GM23248 (cell line): ENCODE measurements at regions not wholly inside any gene's neighbourhood (a gene's known extent, or its start where the extent isn't known, plus 50 kb on each side); places are given as distances from the start of the nearest gene placed in this dataset.

Source experiments
- EZH2 ChIP-seq: fragments of 200-600 bp; sonication (generic); IDR thresholded peaks from 2 replicates; pipeline ENCODE4 v1.6.1; 2018; ENCODE audit warnings: antibody characterized with exemption, mild to moderate bottlenecking; ENCODE audit not compliant: insufficient read depth, poor library complexity, severe bottlenecking
- EZH2phosphoT487 ChIP-seq: fragments of 200-600 bp; sonication (generic); IDR thresholded peaks from 2 replicates; pipeline ENCODE4 v1.6.1; 2018; ENCODE audit warnings: antibody characterized with exemption, moderate library complexity, mild to moderate bottlenecking, low read depth; ENCODE audit not compliant: insufficient read depth

DNA sequence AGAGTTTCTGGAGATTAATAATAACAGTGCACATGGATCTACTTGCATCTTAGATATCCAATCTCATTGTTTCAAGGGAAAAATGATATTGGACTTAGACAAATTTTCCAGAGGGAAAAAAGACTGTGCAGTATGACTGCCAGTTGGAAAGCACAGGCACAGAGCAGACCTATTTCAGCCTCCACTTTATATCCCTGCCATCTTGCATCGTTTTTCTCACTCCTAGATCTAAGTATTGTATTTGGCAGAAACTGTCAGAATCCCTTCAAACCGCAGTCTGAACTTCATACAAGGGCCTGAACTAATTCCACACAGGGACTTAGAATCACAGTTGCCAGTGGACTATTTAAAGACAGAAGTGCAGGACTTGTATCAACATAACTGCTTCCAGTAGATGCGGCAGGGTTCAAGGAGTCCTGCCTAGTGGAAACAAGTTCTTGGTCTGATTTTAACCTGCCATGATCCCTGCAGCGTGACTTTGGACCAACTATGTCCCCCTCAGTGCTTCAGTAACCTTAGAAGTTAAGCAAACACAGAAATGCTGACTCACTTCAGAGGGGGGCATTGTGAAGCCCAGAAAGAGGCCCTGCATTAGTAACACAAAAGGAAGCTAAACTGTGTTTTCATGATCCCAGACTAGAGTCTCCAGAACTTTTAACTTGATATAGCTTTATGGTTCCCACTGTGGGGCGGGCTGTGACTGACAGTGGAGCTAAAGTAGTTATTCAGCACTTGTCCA is 95.7 kb upstream of the PALS2 start:
- TF ChIP-seq EZH2 (no peak), EZH2phosphoT487 (no peak)
